Thyroid gland (tissue), 4 donors: ENCODE measurements at regions not wholly inside any gene's neighbourhood (a gene's known extent, or its start where the extent isn't known, plus 50 kb on each side); places are given as distances from the start of the nearest gene placed in this dataset.

Experiments used
- CTCF ChIP-seq, 6 experiments: fragments of 200-600 bp in 3 of 6; fragments of 450-650 bp in 3 of 6; sonication (generic) in 3 of 6; IDR thresholded peaks; one replicate each; pipeline ENCODE4 v1.5.1; 2016 to 2019; ENCODE audit warnings: antibody characterized with exemption in 6 of 6, mild to moderate bottlenecking in 2 of 6, inconsistent platforms in 1 of 6, moderate library complexity in 1 of 6
- POLR2A ChIP-seq, 2 donors: fragments of 450-650 bp; IDR thresholded peaks; one replicate each; pipeline ENCODE4 v1.6.1; 2017; ENCODE audit warnings: antibody characterized with exemption in 2 of 2, mild to moderate bottlenecking in 2 of 2, moderate library complexity in 1 of 2

- TF ChIP-seq CTCF (IDR thresholded peaks at IDR 0.05) (no peak), POLR2A (IDR thresholded peaks at IDR 0.05) (no peak)
Measured at GRCh38 chr2:81194176-81194575, 889.6 kb upstream of the LRRTM1 start.
